Osteoblast (primary cell): ENCODE measurements at regions not wholly inside any gene's neighbourhood (a gene's known extent, or its start where the extent isn't known, plus 50 kb on each side); places are given as distances from the start of the nearest gene placed in this dataset.
A peak's percentile ranks its signal among the peaks of the same experiment; 100 is the strongest.

Experiments
- DNase-seq: peaks from one replicate; pipeline ENCODE4 v3.0.0; 2011; ENCODE audit warnings: low spot score, mixed read lengths; ENCODE audit not compliant: insufficient read length; ENCODE audit errors: missing footprints
- H2AFZ ChIP-seq: 2 replicates; pipeline ENCODE4 v1.6.0; 2011; ENCODE audit warnings: mild to moderate bottlenecking, low read length
- H3K27ac ChIP-seq: 2 replicates; pipeline ENCODE4 v1.5.1; 2011; ENCODE audit warnings: mild to moderate bottlenecking, low read depth, low read length, moderate library complexity
- H3K27me3 ChIP-seq: 2 replicates; pipeline ENCODE4 v1.6.0; 2012; ENCODE audit warnings: mild to moderate bottlenecking, control low read depth, inconsistent platforms, low read length, moderate library complexity; ENCODE audit not compliant: insufficient read depth
- H3K36me3 ChIP-seq: 2 replicates; pipeline ENCODE4 v1.5.1; 2011; ENCODE audit warnings: mild to moderate bottlenecking, low read length, control low read depth, moderate library complexity; ENCODE audit not compliant: insufficient read depth
- H3K4me1 ChIP-seq: 2 replicates; pipeline ENCODE4 v1.5.1; 2011; ENCODE audit warnings: mild to moderate bottlenecking, low read length, control low read depth, moderate library complexity; ENCODE audit not compliant: insufficient read depth
- H3K4me2 ChIP-seq: 2 replicates; pipeline ENCODE4 v1.6.0; 2011; ENCODE audit warnings: mild to moderate bottlenecking, low read length; ENCODE audit not compliant: insufficient read depth
- H3K4me3 ChIP-seq: fragments of 200-600 bp; sonication (generic); 3 replicates; pipeline ENCODE4 v1.5.1; 2012; ENCODE audit warnings: mild to moderate bottlenecking, low read length, inconsistent platforms; ENCODE audit not compliant: insufficient read depth
- H3K79me2 ChIP-seq: 2 replicates; pipeline ENCODE4 v1.6.0; 2012; ENCODE audit warnings: mild to moderate bottlenecking, low read length, control low read depth, inconsistent platforms; ENCODE audit not compliant: insufficient read depth
- H3K9me3 ChIP-seq: 2 replicates; pipeline ENCODE4 v1.5.1; 2011; ENCODE audit warnings: low read depth, low read length, control low read depth
- H4K20me1 ChIP-seq: 2 replicates; pipeline ENCODE4 v1.6.0; 2012; ENCODE audit warnings: mild to moderate bottlenecking, low read length, control low read depth; ENCODE audit not compliant: insufficient read depth
- CTCF ChIP-seq: IDR thresholded peaks from 2 replicates; pipeline ENCODE4 v1.5.1; 2011; ENCODE audit warnings: mild to moderate bottlenecking, low read depth, low read length, moderate library complexity; ENCODE audit errors: extremely low read depth

GRCh38 chr20:63083831-63084562, 77.2 kb upstream of the BHLHE23 start:
- Histone ChIP-seq H3K79me2 (no peaks in the 10 kb centered on the region), H2AFZ (no peak overlapping the region), H3K36me3 (no peaks in the 10 kb centered on the region), H3K27ac (no peak overlapping the region), H3K9me3 (no peaks in the 10 kb centered on the region), H4K20me1 (no peaks in the 10 kb centered on the region), H3K4me1 (no peaks in the 10 kb centered on the region), H3K4me3 (no peak overlapping the region), H3K4me2 (no peak overlapping the region), H3K27me3 (peaks cover 8% of the 10 kb centered on the region)
- no peak for TF ChIP-seq CTCF
- peak; percentile 77 for DNase-seq

- no peak for TF ChIP-seq CTCF
- peak; percentile 70 for DNase-seq
- no peaks in the 10 kb centered on the region for H3K36me3 ChIP-seq
- no peaks in the 10 kb centered on the region for H3K9me3 ChIP-seq
- H3K79me2 ChIP-seq = no peaks in the 10 kb centered on the region
- no peak overlapping the region for H3K4me3 ChIP-seq
- H3K27me3 ChIP-seq = peaks cover 8% of the 10 kb centered on the region
- no peaks in the 10 kb centered on the region for H3K4me1 ChIP-seq
- no peak overlapping the region for H3K4me2 ChIP-seq
- no peak overlapping the region for H3K27ac ChIP-seq
- H4K20me1 ChIP-seq = no peaks in the 10 kb centered on the region
- H2AFZ ChIP-seq = no peak overlapping the region
Measured at GRCh38 chr20:63082939-63083735, 76.4 kb upstream of the BHLHE23 start.

GRCh38 chr20:63082308-63082938, 75.7 kb upstream of the BHLHE23 start:
- Histone ChIP-seq H3K79me2 (no peaks in the 10 kb centered on the region), H3K4me1 (no peaks in the 10 kb centered on the region), H2AFZ (no peak overlapping the region), H3K4me2 (no peak overlapping the region), H4K20me1 (no peaks in the 10 kb centered on the region), H3K4me3 (no peak overlapping the region), H3K27me3 (peaks cover 8% of the 10 kb centered on the region), H3K27ac (no peak overlapping the region), H3K36me3 (no peaks in the 10 kb centered on the region), H3K9me3 (peaks cover 2% of the 10 kb centered on the region)
- DNase-seq = peak; percentile 98
- TF ChIP-seq CTCF = no peak

- no peak for DNase-seq
- no peak for TF ChIP-seq CTCF
- Histone ChIP-seq H2AFZ (no peak overlapping the region), H3K4me3 (no peak overlapping the region), H3K36me3 (no peaks in the 10 kb centered on the region), H4K20me1 (no peaks in the 10 kb centered on the region), H3K4me2 (no peak overlapping the region), H3K27ac (no peak overlapping the region), H3K79me2 (no peaks in the 10 kb centered on the region), H3K4me1 (no peaks in the 10 kb centered on the region), H3K9me3 (peaks cover 2% of the 10 kb centered on the region), H3K27me3 (peaks cover 8% of the 10 kb centered on the region)
Measured at GRCh38 chr20:63081831-63082230, 75.1 kb upstream of the BHLHE23 start.
